Urothelium cell line (cell line): ENCODE measurements at regions not wholly inside any gene's neighbourhood (a gene's known extent, or its start where the extent isn't known, plus 50 kb on each side); places are given as distances from the start of the nearest gene placed in this dataset.
"Not testable (repeated sequence)": the region's sequence is repeated elsewhere in the genome, so short reads cannot be mapped to it uniquely, and the experiment has no call there.

Experiments
- DNase-seq: peaks from one replicate; pipeline ENCODE4 v3.0.0; 2011; ENCODE audit warnings: low spot score, mixed read lengths
- FAIRE-seq: peaks from 2 replicates; lab custom pipeline; 2011; peaks lifted over from hg19 to GRCh38; lab: Jason Lieb, UNC

GRCh38 chr18:4573735-4574134, 118.6 kb upstream of the DLGAP1 start:
- DNase-seq (no peak), FAIRE-seq (no peak)

DNA sequence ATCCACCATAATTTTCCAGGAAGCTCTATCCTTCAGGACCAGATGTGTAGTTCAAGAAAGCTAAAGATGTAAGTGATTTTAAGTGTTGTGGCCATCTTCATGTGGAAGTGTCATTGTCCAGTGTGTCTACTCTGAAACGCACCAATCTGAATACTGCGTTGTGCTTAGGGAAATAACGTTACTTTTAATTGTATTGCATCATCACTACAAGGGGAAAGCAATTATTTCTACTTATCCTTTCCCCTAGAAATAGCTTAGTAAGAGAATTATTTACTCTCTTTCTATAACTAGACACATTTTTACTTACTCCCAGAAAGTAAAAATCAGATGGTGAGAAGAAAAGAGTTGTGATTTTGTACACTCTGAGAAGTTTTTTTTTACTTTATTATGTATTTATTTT, 102.4 kb upstream of the DLGAP1 start:
- DNase-seq (no peak), FAIRE-seq (no peak)

- no peak for DNase-seq
- no peak for FAIRE-seq
These were observed 95.9 kb upstream of the DLGAP1 start for GRCh38 chr18:4551001-4551360.

DNA sequence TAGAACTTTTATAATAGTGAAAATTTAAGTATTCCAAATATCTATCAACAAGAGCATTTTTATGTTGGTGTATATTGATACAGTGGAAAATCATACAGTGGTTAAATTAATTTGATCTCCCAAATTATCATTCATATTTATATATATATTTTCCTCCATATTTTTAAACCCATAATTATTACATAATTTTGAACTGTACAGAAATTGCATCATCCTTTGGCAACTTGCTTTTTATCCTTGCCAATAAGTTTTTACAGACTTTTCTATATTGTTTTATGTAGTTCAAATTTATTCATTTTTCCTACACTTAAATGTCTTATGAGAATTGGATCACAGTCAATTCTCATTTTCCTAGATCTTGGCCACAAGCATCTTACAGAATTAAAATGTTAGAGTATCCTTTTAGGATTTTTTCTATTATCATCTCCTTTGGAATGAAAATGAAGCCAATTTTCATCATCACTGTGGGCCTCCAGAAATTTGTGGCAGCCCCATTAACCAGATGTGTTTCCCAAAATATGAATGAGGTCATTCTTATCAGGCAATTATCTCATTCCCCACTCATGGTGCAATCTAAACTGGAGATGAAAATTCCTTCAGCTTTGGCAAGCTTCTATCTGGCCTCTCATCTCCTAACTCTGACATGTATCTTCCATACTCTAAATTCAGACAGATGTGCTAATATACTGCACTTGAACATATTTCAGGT, 94.2 kb upstream of the DLGAP1 start:
- FAIRE-seq (no peak), DNase-seq (peak; percentile 10)

DNA sequence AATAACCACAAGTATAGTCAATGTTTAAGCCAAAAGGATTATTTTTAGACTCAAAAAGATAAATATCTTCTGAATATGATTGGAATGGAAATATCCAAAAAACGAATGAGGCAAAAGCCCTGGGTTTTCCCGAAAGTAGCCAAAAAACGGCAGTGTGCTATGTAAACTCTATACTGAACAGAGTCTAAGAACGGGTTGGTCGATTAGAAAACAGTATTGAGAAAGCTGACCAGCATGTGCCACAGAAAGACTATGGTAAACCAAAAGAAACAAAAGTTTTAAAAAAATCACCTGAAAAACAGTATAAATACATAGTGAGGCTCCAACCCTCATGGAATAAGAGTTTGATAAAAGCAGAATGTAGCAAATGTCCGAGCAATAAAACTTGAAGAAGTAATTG, 92.0 kb upstream of the DLGAP1 start:
- DNase-seq (no peak), FAIRE-seq (no peak)

GRCh38 chr18:4544142-4544541, 89.0 kb upstream of the DLGAP1 start:
- FAIRE-seq = peak; percentile 61
- peak; percentile 68 for DNase-seq

- DNase-seq (no peak), FAIRE-seq (no peak)
These were observed 88.6 kb upstream of the DLGAP1 start for GRCh38 chr18:4543711-4544110.

DNA sequence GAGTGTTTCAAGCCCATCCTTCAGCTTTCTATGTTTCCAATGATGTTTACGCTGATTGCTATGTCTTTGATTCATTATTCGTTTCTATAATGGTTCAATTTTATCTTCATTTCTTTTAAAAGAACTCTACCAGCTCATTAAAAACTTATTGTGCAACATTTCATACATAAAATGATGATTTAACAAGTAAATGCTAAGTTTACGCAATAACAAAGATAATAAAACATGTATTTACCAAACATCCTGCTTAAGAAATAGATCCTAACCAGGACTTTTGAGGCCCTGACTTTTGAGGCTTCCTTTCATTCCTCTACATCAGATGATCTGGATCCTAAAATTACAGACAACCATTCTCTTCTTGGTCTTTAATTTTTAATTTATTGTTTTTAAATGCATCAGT, 86.5 kb upstream of the DLGAP1 start:
- FAIRE-seq (no peak), DNase-seq (no peak)

DNA sequence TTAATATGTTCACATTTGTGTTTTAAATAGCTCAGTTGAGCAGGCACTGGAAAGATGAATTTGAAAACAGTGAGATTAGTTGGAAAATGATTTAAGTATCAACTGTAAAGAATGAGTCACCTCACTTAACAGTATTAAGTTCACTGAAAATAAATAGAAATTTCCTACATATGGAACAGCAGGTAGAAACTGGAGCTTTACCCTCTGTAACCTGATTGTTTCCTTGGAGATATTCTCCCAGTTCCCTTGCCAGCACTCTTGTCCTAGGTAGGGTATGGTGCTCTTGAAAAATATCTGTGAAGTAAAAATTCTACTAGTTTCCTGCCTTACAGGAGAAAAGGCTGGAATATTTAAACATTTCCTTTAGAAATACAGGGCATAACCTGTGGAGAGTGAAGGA, 81.3 kb upstream of the DLGAP1 start:
- DNase-seq (no peak), FAIRE-seq (no peak)

DNA sequence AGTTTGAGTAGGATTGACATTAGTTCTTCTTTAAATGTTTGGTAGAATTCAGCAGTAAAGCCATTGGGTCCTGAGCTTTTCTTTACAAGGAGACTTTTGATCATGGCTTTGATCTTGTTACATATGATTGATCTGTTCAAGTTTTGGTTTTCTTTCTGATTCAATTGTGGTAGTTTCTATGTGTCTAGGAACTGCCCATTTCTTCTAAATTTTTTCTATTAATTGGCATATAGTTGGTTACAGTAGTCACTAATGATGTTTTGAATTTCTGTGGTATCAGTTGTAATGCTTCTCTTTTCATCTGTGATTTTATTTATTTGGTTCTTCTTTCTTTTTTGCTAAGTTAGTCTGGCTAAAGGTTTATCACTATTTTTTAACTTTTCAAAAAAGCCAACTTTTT, 73.3 kb upstream of the DLGAP1 start:
- FAIRE-seq = no peak
- no peak for DNase-seq

GRCh38 chr18:4527826-4528225, 72.7 kb upstream of the DLGAP1 start:
- FAIRE-seq = peak; percentile 53
- DNase-seq = not testable (repeated sequence)

- DNase-seq = no peak
- FAIRE-seq = no peak
These were observed 69.0 kb upstream of the DLGAP1 start for GRCh38 chr18:4524096-4524495.

GRCh38 chr18:4511166-4511565, 56.1 kb upstream of the DLGAP1 start:
- FAIRE-seq (no peak), DNase-seq (peak; percentile 35)

- DNase-seq (peak; percentile 46), FAIRE-seq (peak; percentile 100)
These were observed 55.6 kb upstream of the DLGAP1 start for GRCh38 chr18:4510711-4511110.

DNA sequence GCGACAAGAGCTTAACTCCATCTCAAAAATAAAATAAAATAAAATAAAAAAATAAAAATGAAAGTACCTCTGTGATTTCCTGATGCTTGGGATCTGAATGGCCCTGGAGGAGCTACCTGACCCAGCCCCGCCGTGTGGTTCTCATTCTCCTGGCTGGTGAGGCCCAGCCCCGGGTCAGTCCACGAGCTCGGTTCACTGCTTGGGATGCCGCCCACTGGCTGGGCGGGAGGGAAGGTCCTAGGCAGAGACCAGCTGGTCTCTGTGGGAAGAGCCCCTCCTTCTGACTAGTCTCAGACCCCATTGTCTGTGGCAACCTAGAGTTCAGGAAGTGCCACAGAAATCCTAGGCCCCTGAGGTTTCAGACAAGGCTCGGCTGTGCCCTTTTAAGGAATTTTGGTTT, 55.1 kb upstream of the DLGAP1 start:
- no peak for DNase-seq
- no peak for FAIRE-seq
